HUES48 (cell line): ENCODE measurements at regions not wholly inside any gene's neighbourhood (a gene's known extent, or its start where the extent isn't known, plus 50 kb on each side); places are given as distances from the start of the nearest gene placed in this dataset.
"Not testable (repeated sequence)": the region's sequence is repeated elsewhere in the genome, so short reads cannot be mapped to it uniquely, and the experiment has no call there.

ENCODE experiments used
- H3K27ac ChIP-seq: one replicate; pipeline ENCODE4 v1.7.0; 2013; ENCODE audit warnings: low read depth, low read length, inconsistent platforms
- H3K27me3 ChIP-seq: 2 replicates; pipeline ENCODE4 v1.6.1; 2013; ENCODE audit warnings: mild to moderate bottlenecking, low read length; ENCODE audit not compliant: control insufficient read depth, insufficient read depth
- H3K36me3 ChIP-seq: 2 replicates; pipeline ENCODE4 v1.6.1; 2013; ENCODE audit warnings: low read length; ENCODE audit not compliant: control insufficient read depth, insufficient read depth
- H3K4me1 ChIP-seq: 2 replicates; pipeline ENCODE4 v1.6.1; 2013; ENCODE audit warnings: mild to moderate bottlenecking, low read length; ENCODE audit not compliant: control insufficient read depth, insufficient read depth
- H3K4me3 ChIP-seq: 2 replicates; pipeline ENCODE4 v1.5.1; 2013; ENCODE audit warnings: mild to moderate bottlenecking, low read depth, low read length
- H3K9ac ChIP-seq: 2 replicates; pipeline ENCODE4 v1.6.1; 2013; ENCODE audit warnings: mild to moderate bottlenecking, low read depth, low read length, moderate library complexity
- H3K9me3 ChIP-seq: 2 replicates; pipeline ENCODE4 v1.6.1; 2013; ENCODE audit warnings: low read length; ENCODE audit not compliant: control insufficient read depth, insufficient read depth

DNA sequence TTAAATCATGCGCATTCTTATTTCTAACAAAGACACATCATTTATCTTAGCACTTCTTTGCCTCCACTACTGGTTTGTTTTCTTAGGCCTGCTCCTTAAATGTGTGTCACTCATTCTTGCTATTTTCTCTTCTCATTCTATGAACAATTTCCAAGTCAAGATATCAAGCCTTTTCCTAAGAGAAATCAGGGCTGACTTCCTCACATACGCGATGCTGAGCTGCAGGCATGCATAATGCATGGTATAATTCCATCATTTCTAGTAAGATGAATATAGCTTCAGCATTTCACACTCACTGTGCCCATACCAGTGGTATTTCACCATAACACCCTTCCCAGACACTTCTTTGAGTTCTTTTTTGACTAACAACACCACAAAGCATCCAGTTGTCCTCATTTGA lies 838.9 kb upstream of the DDX18 start:
- no peaks in the 10 kb centered on the region for H3K9me3 ChIP-seq
- H3K4me1 ChIP-seq = 0 out of 2 replicates have a peak, but pooled peaks cover 3% of the 10 kb centered on the region
- H3K36me3 ChIP-seq = no peaks in the 10 kb centered on the region
- no peak overlapping the region for H3K9ac ChIP-seq
- no peaks in the 10 kb centered on the region for H3K27me3 ChIP-seq
- no peak overlapping the region for H3K27ac ChIP-seq
- H3K4me3 ChIP-seq = no peak overlapping the region

DNA sequence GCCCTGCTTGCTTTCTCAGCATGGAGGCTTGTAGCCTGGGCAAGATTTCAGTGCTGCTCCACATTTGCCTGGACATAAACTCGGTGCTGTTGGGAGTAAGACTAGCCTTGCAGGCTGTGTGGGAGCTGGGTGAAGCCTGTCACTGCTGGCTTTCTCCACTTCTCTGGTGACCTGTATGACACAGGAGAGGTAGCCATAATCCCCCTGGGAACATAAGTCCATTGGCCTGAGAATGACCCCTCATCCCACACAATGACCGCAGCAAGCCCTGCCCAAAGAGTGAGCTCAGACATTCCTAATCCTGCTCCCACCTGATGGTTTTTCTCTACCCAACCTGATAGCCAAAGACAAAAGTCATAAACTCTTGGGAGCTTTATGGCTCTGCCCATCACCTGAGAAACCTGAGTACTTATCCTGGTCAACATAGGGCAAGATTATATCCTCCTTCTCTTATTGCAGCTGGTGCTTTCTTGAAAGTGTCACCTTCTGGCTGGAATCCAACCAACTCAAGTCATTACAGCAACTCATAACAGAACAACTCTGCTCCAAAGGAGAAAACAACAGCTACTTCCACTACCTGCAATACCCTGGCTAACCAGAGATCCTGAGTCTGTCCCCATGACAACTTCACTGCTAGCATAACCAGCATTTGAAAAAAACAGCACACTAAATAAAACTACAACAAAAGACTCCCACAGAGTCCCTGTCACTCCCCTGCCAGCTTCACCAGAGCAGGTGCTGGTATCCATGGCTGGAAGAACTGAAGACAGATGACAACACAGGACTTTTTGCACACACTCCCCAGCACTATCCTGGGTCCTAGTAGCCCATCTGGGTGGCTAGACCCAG lies 834.4 kb upstream of the DDX18 start:
- no peaks in the 10 kb centered on the region for H3K9me3 ChIP-seq
- no peaks in the 10 kb centered on the region for H3K27me3 ChIP-seq
- H3K27ac ChIP-seq = no peak overlapping the region
- H3K4me3 ChIP-seq = no peak overlapping the region
- H3K4me1 ChIP-seq = 0 out of 2 replicates have a peak, but pooled peaks cover 3% of the 10 kb centered on the region
- no peak overlapping the region for H3K9ac ChIP-seq
- no peaks in the 10 kb centered on the region for H3K36me3 ChIP-seq

DNA sequence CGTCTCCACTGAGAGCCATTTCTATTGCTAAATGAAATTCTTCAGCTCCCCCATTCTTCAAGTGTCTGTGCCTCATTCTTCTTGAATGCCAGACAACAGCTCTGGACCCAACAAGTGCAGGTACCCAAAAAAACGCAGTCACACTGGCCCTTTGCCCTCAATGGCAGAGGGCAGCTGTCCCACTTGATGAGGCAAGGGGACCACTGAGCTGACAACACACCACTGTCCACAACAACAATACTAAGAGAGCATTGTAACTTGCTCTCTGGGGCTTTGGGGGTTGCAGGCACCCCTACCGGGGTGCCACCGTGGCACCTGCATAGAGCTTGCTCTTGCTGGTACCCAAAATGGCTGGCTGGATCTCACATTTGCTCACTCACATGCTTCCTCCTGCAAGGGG lies 827.0 kb upstream of the DDX18 start:
- Histone ChIP-seq H3K9me3 (peaks cover 3% of the 10 kb centered on the region; the same call in 1 of the 2 replicates), H3K27ac (no peak overlapping the region), H3K4me3 (no peak overlapping the region), H3K9ac (no peak overlapping the region), H3K4me1 (no peaks in the 10 kb centered on the region), H3K36me3 (no peaks in the 10 kb centered on the region), H3K27me3 (no peaks in the 10 kb centered on the region)

DNA sequence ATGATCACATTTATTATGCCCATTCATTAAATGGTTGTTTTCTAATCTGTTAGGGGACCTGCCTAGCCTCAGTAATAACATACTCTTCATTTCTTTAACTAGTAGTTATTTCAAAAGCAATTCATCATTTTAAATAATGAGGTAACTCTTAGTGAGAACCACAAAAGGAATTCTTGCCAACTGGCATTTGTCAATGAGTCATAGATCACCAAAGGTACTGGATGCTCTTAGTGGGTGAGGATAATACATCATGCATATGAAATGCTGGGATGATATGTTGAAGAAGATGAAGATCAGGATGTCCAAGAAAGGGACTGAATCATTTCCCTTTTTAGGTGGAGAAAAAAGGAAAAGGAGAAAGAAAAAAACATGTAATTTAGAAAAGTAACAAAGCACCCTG lies 826.2 kb upstream of the DDX18 start:
- H3K4me3 ChIP-seq = no peak overlapping the region
- H3K27ac ChIP-seq = no peak overlapping the region
- H3K27me3 ChIP-seq = no peaks in the 10 kb centered on the region
- H3K9me3 ChIP-seq = peaks cover 3% of the 10 kb centered on the region; the same call in 1 of the 2 replicates
- no peaks in the 10 kb centered on the region for H3K36me3 ChIP-seq
- H3K9ac ChIP-seq = no peak overlapping the region
- H3K4me1 ChIP-seq = no peaks in the 10 kb centered on the region

DNA sequence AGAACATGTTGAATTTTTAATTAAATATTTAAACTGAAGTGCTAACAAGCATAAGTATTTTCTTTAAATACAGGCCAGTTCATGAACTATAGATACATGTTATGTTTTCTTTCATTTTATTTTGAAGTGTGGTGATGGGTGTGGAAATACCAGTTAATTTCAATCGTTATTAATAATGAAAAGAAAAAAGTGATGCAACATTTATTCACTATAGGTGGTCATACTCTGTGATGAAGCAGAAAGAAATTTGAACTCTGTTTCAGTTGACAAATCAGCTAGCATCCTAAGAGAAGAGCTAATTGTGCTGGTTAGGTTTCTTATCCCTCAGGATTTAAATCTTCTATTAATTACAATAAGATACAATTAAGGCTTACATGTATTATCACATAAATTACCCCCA lies 795.1 kb upstream of the DDX18 start:
- Histone ChIP-seq H3K27ac (no peak overlapping the region), H3K4me1 (no peaks in the 10 kb centered on the region), H3K36me3 (no peaks in the 10 kb centered on the region), H3K27me3 (no peaks in the 10 kb centered on the region), H3K4me3 (no peak overlapping the region), H3K9ac (no peak overlapping the region), H3K9me3 (no peaks in the 10 kb centered on the region)

DNA sequence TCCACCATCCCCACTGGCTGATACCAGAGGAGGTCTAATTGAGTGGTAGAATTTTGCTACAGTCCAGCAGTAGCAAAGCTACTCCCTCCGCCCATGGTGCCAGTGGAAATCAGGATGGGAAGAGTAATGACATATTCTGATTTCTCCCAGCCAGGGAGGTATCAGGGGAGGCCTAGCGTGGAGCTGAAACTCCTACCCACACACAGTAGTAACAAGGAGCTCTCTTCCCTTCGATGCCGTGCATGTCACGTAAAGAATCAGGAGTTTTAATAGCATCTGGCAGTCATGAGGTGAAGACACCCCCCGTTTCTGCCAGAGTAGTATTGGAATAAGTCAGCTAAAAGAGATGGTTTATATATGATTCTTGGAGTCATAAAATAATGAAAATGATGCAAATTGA lies 786.8 kb upstream of the DDX18 start:
- Histone ChIP-seq H3K4me1 (no peaks in the 10 kb centered on the region), H3K27me3 (no peaks in the 10 kb centered on the region)

DNA sequence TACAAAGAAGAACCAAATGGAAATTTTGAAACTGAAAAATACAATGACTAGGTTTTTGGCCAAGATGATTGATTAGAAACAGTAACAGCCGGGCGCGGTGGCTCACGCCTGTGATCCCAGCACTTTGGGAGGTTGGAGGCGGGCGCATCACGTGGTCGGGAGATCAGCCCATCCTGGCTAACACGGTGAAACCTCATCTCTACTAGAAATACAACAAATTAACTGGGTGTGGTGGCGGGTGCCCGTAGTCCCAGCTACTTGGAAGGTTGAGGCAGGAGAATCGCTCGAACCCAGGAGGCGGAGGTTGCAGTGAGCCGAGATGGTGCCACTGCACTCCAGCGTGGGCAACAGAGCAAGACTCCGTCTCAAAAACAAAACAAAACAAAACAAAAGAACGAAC lies 785.8 kb upstream of the DDX18 start:
- not testable (repeated sequence) for H3K27ac ChIP-seq, H3K36me3 ChIP-seq, H3K9me3 ChIP-seq, H3K27me3 ChIP-seq, H3K9ac ChIP-seq, H3K4me1 ChIP-seq, H3K4me3 ChIP-seq

More for the DNA sequence above, 786.8 kb upstream of the DDX18 start:
- H3K9ac ChIP-seq = no peak overlapping the region
- no peaks in the 10 kb centered on the region for H3K9me3 ChIP-seq
- no peak overlapping the region for H3K4me3 ChIP-seq
- H3K27ac ChIP-seq = no peak overlapping the region
- no peaks in the 10 kb centered on the region for H3K36me3 ChIP-seq

DNA sequence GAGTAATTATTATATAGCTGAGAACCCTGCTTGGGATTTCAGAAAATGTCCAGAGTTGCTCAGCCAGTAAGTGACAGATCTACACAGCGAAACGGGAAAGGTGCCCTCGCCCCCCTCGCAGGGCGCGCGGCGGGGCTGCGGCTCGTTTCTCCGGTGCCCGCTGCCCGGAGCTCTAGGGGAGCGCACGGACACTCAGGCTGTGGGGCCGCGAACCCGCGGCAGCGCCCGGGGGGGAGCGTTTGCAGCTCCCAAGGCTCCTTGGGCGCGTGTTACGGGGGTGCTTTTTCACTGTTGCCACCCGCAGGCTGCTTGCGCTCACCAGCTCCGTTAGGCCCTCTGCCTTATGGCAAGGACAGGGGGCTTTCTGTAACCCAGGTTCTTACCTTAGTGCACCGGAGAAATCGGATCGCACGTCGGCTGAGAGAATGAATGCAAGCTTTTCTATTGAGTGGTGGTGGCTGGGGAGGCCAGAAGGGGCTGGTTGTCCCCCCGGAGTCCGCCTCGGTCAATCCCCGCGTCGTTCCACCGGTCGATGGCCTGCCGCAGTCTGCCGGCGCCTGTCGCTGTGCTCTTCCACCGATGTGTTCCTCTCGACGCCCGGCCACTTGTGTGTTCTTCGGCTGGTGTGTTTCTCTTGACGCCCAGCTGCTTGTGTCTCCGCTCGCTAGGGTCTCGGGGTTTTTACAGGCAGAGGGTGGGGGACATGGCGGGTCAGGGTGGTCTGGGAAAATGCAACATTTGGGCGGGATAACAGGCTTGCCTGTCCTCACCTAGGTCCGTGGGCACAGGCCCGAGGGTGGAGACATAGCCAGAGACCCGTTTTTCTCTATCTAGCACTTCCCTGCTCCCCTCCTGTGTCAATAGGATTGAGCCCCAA lies 758.8 kb upstream of the DDX18 start:
- no peak overlapping the region for H3K9ac ChIP-seq
- no peaks in the 10 kb centered on the region for H3K4me1 ChIP-seq
- H3K4me3 ChIP-seq = no peak overlapping the region
- no peaks in the 10 kb centered on the region for H3K9me3 ChIP-seq
- H3K36me3 ChIP-seq = no peaks in the 10 kb centered on the region
- H3K27ac ChIP-seq = no peak overlapping the region
- H3K27me3 ChIP-seq = no peaks in the 10 kb centered on the region

DNA sequence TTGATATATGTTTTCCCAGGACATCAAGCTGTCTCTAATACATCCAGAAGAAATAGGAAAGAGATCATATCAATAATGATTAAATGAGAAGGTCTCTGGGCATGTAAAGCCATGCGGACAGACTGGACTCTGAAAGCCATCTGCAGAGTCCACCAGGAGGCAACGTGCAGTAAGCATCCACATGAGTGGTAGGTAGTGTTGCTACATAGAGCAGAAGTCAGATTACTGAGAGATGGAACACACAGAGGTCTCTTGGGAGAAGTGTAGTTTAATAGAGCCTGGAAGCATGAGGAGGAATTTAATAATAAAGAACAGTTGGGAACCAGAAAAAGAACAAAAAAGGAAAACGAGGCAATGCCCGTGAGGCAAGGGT lies 758.1 kb upstream of the DDX18 start:
- no peak overlapping the region for H3K9ac ChIP-seq
- H3K36me3 ChIP-seq = no peaks in the 10 kb centered on the region
- no peak overlapping the region for H3K4me3 ChIP-seq
- H3K9me3 ChIP-seq = no peaks in the 10 kb centered on the region
- H3K27ac ChIP-seq = no peak overlapping the region
- H3K27me3 ChIP-seq = no peaks in the 10 kb centered on the region
- H3K4me1 ChIP-seq = no peaks in the 10 kb centered on the region

DNA sequence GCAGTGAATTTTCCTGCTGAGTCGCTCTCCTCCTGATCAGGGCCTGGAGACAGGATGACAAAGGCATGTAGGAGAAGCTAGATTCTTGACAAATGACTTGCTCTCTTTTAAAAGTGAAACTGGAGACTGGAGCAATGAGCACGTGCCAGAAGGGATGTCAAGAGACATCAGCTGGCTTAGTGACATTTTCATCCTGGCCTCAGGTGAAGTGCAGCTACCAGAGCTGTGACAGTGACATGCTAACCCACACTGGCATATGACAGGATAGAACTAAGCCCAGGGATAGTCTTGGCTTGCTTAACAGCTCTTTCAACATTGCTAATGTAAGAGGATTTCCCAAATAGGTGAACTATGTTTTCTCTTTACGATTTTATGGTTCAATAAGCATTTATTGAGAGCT lies 757.5 kb upstream of the DDX18 start:
- Histone ChIP-seq H3K4me1 (no peaks in the 10 kb centered on the region), H3K27ac (no peak overlapping the region), H3K4me3 (no peak overlapping the region), H3K9me3 (no peaks in the 10 kb centered on the region), H3K9ac (no peak overlapping the region), H3K36me3 (no peaks in the 10 kb centered on the region), H3K27me3 (no peaks in the 10 kb centered on the region)

DNA sequence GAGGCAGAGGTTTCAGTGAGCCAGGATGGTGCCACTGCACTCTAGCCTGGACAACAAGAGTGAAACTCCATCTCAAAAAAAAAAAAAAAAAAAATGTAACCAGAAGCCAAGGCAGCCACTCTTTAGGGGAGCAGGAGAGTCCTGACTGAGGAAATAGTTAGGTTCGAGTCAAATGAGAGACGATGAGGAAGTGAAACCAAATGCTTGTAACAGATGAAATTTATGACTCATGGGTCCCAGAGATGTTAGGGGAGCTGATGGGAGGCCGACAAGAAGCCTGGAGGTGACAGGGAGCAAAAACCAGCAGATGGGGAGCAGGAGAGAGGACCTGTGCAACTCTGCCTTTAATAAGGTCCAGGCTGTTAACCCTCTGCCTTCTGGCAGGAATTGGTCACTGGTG lies 756.1 kb upstream of the DDX18 start:
- H3K27me3 ChIP-seq = no peaks in the 10 kb centered on the region
- no peaks in the 10 kb centered on the region for H3K36me3 ChIP-seq
- no peak overlapping the region for H3K4me3 ChIP-seq
- no peaks in the 10 kb centered on the region for H3K4me1 ChIP-seq
- H3K27ac ChIP-seq = no peak overlapping the region
- no peak overlapping the region for H3K9ac ChIP-seq
- H3K9me3 ChIP-seq = no peaks in the 10 kb centered on the region
